HG03159 (cell line): ENCODE measurements at regions not wholly inside any gene's neighbourhood (a gene's known extent, or its start where the extent isn't known, plus 50 kb on each side); places are given as distances from the start of the nearest gene placed in this dataset.
A peak's percentile ranks its signal among the peaks of the same experiment; 100 is the strongest.
"Not testable (repeated sequence)": the region's sequence is repeated elsewhere in the genome, so short reads cannot be mapped to it uniquely, and the experiment has no call there.

Source experiments
- ATAC-seq: cut with Tn5 transposase; IDR thresholded peaks from one replicate; pipeline ENCODE4 v1.9.1; 2021; ENCODE audit warnings: mild to moderate bottlenecking, moderate library complexity; ENCODE audit not compliant: unreplicated experiment

- not testable (repeated sequence) for ATAC-seq
Measured at GRCh38 chr6:120931520-120932180, 402.6 kb downstream of the TBC1D32 start.

GRCh38 chr6:120930500-120930899, 403.8 kb downstream of the TBC1D32 start:
- not testable (repeated sequence) for ATAC-seq

- ATAC-seq: no peak
Measured at GRCh38 chr6:120924214-120924613, 410.1 kb downstream of the TBC1D32 start.

GRCh38 chr6:120918137-120918536, 416.1 kb downstream of the TBC1D32 start:
- peak; percentile 71 for ATAC-seq

GRCh38 chr6:120916844-120917243, 417.4 kb downstream of the TBC1D32 start:
- no peak for ATAC-seq

GRCh38 chr6:120913486-120913885, 420.8 kb downstream of the TBC1D32 start:
- ATAC-seq: no peak

GRCh38 chr6:120908767-120909166, 425.5 kb downstream of the TBC1D32 start:
- no peak for ATAC-seq

- no peak for ATAC-seq
Measured at GRCh38 chr6:120903836-120904235, 430.4 kb downstream of the TBC1D32 start.

- peak; percentile 65 for ATAC-seq
Measured at GRCh38 chr6:120899932-120900331, 434.3 kb downstream of the TBC1D32 start.

GRCh38 chr6:120894077-120894476, 440.2 kb downstream of the TBC1D32 start:
- peak; percentile 96 for ATAC-seq

- no peak for ATAC-seq
Measured at GRCh38 chr6:120876931-120877330, 457.3 kb downstream of the TBC1D32 start.

- peak; percentile 69 for ATAC-seq
Measured at GRCh38 chr6:120876424-120876823, 457.9 kb downstream of the TBC1D32 start.

- ATAC-seq: peak; percentile 50
Measured at GRCh38 chr6:120875900-120876299, 458.4 kb downstream of the TBC1D32 start.

- no peak for ATAC-seq
Measured at GRCh38 chr6:120874422-120874821, 459.9 kb downstream of the TBC1D32 start.

- no peak for ATAC-seq
Measured at GRCh38 chr6:120873125-120873865, 461.0 kb downstream of the TBC1D32 start.

GRCh38 chr6:120872262-120872578, 462.1 kb downstream of the TBC1D32 start:
- no peak for ATAC-seq

- no peak for ATAC-seq
Measured at GRCh38 chr6:120871416-120872261, 462.6 kb downstream of the TBC1D32 start.

GRCh38 chr6:120869397-120869796, 464.9 kb downstream of the TBC1D32 start:
- ATAC-seq: no peak

- no peak for ATAC-seq
Measured at GRCh38 chr6:120857422-120857821, 476.9 kb downstream of the TBC1D32 start.

GRCh38 chr6:120854583-120854982, 479.7 kb downstream of the TBC1D32 start:
- no peak for ATAC-seq

- no peak for ATAC-seq
Measured at GRCh38 chr6:120853489-120853888, 480.8 kb downstream of the TBC1D32 start.
